Stimulated activated naive CD8-positive, alpha-beta T cell treated with anti-CD3 and anti-CD28 coated beads, Interleukin-15, amount 100 ng/mL, for 72 hours (primary cell): ENCODE measurements at regions not wholly inside any gene's neighbourhood (a gene's known extent, or its start where the extent isn't known, plus 50 kb on each side); places are given as distances from the start of the nearest gene placed in this dataset.

Experiments
- ATAC-seq: fragments of 150-1000 bp; cut with Tn5 transposase; 2 replicates; pipeline ENCODE4 v1.10.0; 2021; ENCODE audit warnings: mild to moderate bottlenecking, moderate library complexity
- DNase-seq, 2 donors: peaks; one replicate each; pipeline ENCODE4 v3.0.0; 2021 to 2022
- H3K27ac Mint-ChIP-seq, 2 donors: one replicate each; pipeline ENCODE4 v1.8.0; 2022; ENCODE audit warnings: mild to moderate bottlenecking in 2 of 2, mixed read lengths in 2 of 2, moderate library complexity in 2 of 2
- H3K27me3 Mint-ChIP-seq: one replicate; pipeline ENCODE4 v1.8.0; 2022; ENCODE audit warnings: mixed read lengths
- H3K4me1 Mint-ChIP-seq: one replicate; pipeline ENCODE4 v1.8.0; 2022; ENCODE audit warnings: mild to moderate bottlenecking, mixed read lengths
- H3K4me3 Mint-ChIP-seq, 2 donors: one replicate each; pipeline ENCODE4 v1.8.0; 2022; ENCODE audit warnings: mild to moderate bottlenecking in 2 of 2, mixed read lengths in 2 of 2, moderate library complexity in 1 of 2
- H3K9me3 Mint-ChIP-seq, 2 donors: one replicate each; pipeline ENCODE4 v1.8.0; 2022; ENCODE audit warnings: mixed read lengths in 2 of 2

DNA sequence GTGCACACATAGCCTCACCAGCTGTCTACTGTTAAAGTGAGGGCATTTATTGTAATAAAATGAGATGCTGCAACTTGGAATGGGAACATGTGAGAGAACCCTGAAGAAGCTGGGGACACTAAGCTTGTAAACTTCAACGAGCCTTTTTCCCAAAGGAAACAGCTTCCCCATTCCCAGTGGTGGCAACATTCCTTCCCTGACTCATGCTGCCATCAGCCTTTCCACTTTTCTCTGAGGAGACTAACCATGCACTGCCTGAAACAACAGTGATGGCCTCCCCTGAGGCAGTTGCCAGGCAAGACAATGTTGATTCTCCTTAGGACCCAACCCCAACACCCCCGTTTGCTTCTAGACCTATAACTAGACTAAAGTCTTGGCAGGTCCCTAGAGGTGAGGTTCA, 928.3 kb downstream of the GLUD2 start:
- Mint-ChIP-seq H3K27ac (no peak overlapping the region), H3K4me1 (no peaks in the 10 kb centered on the region), H3K4me3 (no peak overlapping the region), H3K27me3 (no peaks in the 10 kb centered on the region), H3K9me3 (no peaks in the 10 kb centered on the region)
- no peak for DNase-seq
- ATAC-seq: no peak

DNA sequence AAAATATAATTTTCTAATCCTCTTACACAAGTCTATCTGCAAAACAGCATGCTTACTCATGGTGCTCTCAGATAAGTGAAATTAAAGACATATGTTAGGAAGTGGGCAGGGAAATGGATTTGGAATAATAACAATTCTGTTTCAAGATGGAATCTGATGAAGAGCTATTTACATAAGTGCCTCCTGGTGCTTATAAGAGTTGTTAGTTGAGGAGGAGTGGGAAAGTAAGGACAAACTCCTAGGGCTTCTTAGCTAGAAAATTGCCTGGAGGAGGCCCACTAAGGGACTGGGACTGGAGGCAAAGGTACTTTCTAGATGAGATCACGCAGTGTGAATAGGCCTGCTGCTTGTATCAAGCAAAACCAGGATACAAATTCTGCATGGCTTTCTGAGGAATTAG, 939.8 kb downstream of the GLUD2 start:
- Mint-ChIP-seq H3K4me3 (no peak overlapping the region), H3K9me3 (no peaks in the 10 kb centered on the region), H3K27ac (no peak overlapping the region), H3K4me1 (no peaks in the 10 kb centered on the region), H3K27me3 (no peaks in the 10 kb centered on the region)
- DNase-seq: no peak
- ATAC-seq: no peak

DNA sequence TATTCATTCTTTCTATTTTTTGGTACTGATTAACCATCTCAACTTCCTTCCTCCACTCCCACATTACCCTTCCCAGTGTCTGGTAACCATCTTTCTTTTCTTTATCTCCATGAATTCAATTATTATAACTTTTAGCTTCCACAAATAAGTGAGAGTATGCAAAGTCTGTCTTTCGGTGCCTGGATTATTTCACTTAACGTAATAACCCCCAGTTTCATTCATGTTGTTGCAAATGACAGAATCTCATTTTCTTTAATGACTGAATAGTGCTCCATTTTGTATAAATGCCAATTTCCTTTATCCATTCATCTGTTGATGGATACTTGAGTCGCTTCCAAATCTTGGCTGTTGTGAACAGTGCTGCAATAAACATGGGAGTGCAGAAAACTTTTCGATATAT, 940.4 kb downstream of the GLUD2 start:
- no peak overlapping the region for H3K27ac Mint-ChIP-seq
- no peaks in the 10 kb centered on the region for H3K27me3 Mint-ChIP-seq
- no peak for ATAC-seq
- no peaks in the 10 kb centered on the region for H3K9me3 Mint-ChIP-seq
- no peak for DNase-seq
- no peak overlapping the region for H3K4me3 Mint-ChIP-seq
- no peaks in the 10 kb centered on the region for H3K4me1 Mint-ChIP-seq

GRCh38 chrX:122004127-122004526, 956.7 kb downstream of the GLUD2 start:
- Mint-ChIP-seq H3K4me1 (no peaks in the 10 kb centered on the region), H3K27ac (no peak overlapping the region), H3K4me3 (no peak overlapping the region), H3K9me3 (peaks cover 0 to 6% of the 10 kb centered on the region in 2 donors), H3K27me3 (no peaks in the 10 kb centered on the region)
- no peak for ATAC-seq
- no peak for DNase-seq

- no peak overlapping the region for H3K4me3 Mint-ChIP-seq
- no peaks in the 10 kb centered on the region for H3K4me1 Mint-ChIP-seq
- H3K9me3 Mint-ChIP-seq: no peaks in the 10 kb centered on the region
- no peak overlapping the region for H3K27ac Mint-ChIP-seq
- DNase-seq: no peak
- H3K27me3 Mint-ChIP-seq: no peaks in the 10 kb centered on the region
- no peak for ATAC-seq
Measured at GRCh38 chrX:122026665-122027064, 979.3 kb downstream of the GLUD2 start.

DNA sequence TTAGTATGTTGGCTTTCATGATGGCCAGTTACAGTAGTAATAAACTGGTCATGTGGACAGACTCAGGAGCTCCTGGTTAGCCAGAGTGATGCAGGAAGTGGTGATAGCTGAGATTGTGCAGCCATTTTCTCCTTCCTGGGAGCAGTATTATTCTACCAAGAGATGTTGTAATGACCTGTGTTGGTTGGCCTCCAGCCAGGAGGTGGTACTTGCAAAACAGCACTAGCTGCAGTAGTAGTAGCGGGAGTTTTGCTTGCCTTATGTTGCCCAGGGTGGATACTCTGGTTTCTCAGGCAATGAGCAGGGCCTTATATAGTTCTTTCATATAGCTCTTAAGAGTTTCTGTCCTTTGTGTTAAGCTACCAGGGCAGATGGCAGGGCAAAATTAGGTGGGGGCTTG, 998.8 kb downstream of the GLUD2 start:
- ATAC-seq (no peak), DNase-seq (no peak)
- Mint-ChIP-seq H3K4me1 (no peaks in the 10 kb centered on the region), H3K9me3 (no peaks in the 10 kb centered on the region), H3K27me3 (no peaks in the 10 kb centered on the region), H3K4me3 (no peak overlapping the region), H3K27ac (no peak overlapping the region)

- Mint-ChIP-seq H3K9me3 (no peaks in the 10 kb centered on the region), H3K4me3 (no peak overlapping the region), H3K27ac (no peak overlapping the region), H3K4me1 (no peaks in the 10 kb centered on the region), H3K27me3 (no peaks in the 10 kb centered on the region)
- ATAC-seq (no peak), DNase-seq (no peak)
Measured at GRCh38 chrX:122046815-122047214, 999.4 kb downstream of the GLUD2 start.

- Mint-ChIP-seq H3K9me3 (no peaks in the 10 kb centered on the region), H3K27me3 (no peaks in the 10 kb centered on the region), H3K4me3 (no peak overlapping the region), H3K4me1 (no peaks in the 10 kb centered on the region), H3K27ac (no peak overlapping the region)
- ATAC-seq (no peak), DNase-seq (no peak)
Measured at GRCh38 chrX:122047261-122047660, 999.9 kb downstream of the GLUD2 start.

DNA sequence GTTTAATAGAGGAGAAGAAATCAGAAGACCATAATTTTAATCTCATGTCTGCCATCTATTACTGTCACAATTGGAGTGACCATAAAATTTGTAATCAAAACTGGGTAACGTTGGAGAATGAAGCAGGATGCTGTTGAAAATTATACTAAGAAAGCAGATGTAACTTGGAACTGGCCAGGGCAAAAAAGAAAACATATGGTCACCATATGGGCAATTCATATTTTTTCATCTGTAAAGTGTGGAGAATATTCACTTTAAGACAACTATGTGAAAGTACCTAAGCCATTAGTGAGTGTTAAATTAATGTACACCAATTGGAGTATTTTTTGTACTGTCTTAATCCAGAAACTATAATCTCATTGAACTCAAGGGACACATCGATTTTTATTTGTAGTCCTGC, 1008.0 kb downstream of the GLUD2 start:
- ATAC-seq (no peak), DNase-seq (no peak)
- Mint-ChIP-seq H3K27me3 (no peaks in the 10 kb centered on the region), H3K4me1 (no peaks in the 10 kb centered on the region), H3K4me3 (no peak overlapping the region), H3K9me3 (no peaks in the 10 kb centered on the region), H3K27ac (no peak overlapping the region)

- no peaks in the 10 kb centered on the region for H3K27me3 Mint-ChIP-seq
- no peak for ATAC-seq
- H3K27ac Mint-ChIP-seq: no peak overlapping the region
Measured at GRCh38 chrX:122055979-122056715, 1008.7 kb downstream of the GLUD2 start.

GRCh38 chrX:122076241-122076640, 1028.8 kb downstream of the GLUD2 start:
- H3K27ac Mint-ChIP-seq: no peak overlapping the region
- peaks cover 0 to 16% of the 10 kb centered on the region in 2 donors for H3K9me3 Mint-ChIP-seq
- no peaks in the 10 kb centered on the region for H3K27me3 Mint-ChIP-seq
- no peak overlapping the region for H3K4me3 Mint-ChIP-seq
- H3K4me1 Mint-ChIP-seq: no peaks in the 10 kb centered on the region
- DNase-seq (no peak), ATAC-seq (no peak)

More at GRCh38 chrX:122055979-122056715, 1008.7 kb downstream of the GLUD2 start:
- no peak overlapping the region for H3K4me3 Mint-ChIP-seq
- DNase-seq: no peak
- H3K4me1 Mint-ChIP-seq: no peaks in the 10 kb centered on the region
- no peaks in the 10 kb centered on the region for H3K9me3 Mint-ChIP-seq

GRCh38 chrX:122078079-122078478, 1030.7 kb downstream of the GLUD2 start:
- no peaks in the 10 kb centered on the region for H3K27me3 Mint-ChIP-seq
- no peak overlapping the region for H3K4me3 Mint-ChIP-seq
- H3K4me1 Mint-ChIP-seq: no peaks in the 10 kb centered on the region
- no peak for DNase-seq
- no peak overlapping the region for H3K27ac Mint-ChIP-seq
- peaks cover 0 to 16% of the 10 kb centered on the region in 2 donors for H3K9me3 Mint-ChIP-seq
- no peak for ATAC-seq

DNA sequence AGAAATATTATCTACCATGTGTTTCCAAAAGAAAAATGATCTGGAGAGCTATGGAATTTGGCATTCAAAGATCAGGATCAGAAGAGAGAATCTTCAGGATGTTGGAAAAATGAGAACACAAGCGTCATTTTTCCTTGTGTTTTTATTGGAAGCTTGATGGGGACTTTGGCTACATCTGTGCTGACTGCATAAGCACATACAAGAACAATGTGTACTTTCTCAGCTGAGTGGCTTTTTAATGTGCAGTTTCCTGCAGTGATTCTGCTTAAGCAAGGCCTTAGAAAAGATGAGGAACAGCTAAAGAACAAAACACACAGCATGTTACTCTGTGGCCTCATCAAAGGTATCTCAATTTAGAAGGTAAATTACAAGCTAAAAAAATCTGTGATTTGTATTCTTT, 1039.9 kb downstream of the GLUD2 start:
- Mint-ChIP-seq H3K27ac (no peak overlapping the region), H3K4me1 (no peaks in the 10 kb centered on the region), H3K27me3 (no peaks in the 10 kb centered on the region), H3K4me3 (no peak overlapping the region), H3K9me3 (no peaks in the 10 kb centered on the region)
- ATAC-seq (no peak), DNase-seq (no peak)

DNA sequence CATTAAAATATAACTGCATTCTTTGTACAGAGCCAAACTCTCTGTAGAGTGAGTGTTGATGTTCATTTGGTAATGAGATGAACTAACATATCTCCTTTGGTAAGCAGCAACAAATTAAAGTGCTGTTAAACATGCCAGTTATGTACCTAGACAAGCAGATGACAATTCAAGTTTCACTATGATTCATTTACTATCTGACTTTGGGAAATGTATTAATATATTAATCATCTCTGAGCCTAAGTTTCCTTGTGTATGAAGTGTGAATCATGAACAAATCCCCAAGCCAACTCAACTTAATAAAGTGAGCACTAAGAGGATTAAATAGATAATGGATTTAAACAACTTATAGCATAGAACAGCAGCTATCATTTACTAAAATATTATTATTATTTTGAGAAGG, 1044.2 kb downstream of the GLUD2 start:
- H3K27ac Mint-ChIP-seq: no peak overlapping the region
- H3K9me3 Mint-ChIP-seq: peaks cover 0 to 8% of the 10 kb centered on the region in 2 donors
- H3K4me3 Mint-ChIP-seq: no peak overlapping the region
- no peaks in the 10 kb centered on the region for H3K27me3 Mint-ChIP-seq
- DNase-seq: no peak
- no peaks in the 10 kb centered on the region for H3K4me1 Mint-ChIP-seq
- no peak for ATAC-seq

- no peak for ATAC-seq
- Mint-ChIP-seq H3K27me3 (no peaks in the 10 kb centered on the region), H3K9me3 (peaks cover 0 to 8% of the 10 kb centered on the region in 2 donors)
Measured at GRCh38 chrX:122092360-122092759, 1045.0 kb downstream of the GLUD2 start.

DNA sequence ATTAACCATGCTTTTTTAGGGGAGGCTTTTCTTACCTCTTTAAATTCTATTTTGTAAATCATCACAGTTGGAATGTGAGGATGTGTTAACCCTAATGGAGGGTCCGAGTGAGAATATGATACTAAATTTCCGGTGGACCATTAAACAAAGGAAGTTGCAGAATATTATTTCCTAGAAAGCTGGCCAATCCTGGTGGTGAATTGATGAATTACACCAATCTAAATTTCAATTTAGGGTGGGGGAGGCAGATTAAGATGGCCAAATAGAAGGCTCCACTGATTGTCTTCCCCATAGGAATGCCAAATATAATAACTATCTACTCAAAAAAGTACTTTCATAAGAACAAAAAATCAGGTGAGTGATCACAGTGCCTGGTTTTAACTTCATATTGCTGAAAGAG, 1045.6 kb downstream of the GLUD2 start:
- H3K27me3 Mint-ChIP-seq: no peaks in the 10 kb centered on the region
- DNase-seq (no peak), ATAC-seq (no peak)
- H3K4me3 Mint-ChIP-seq: no peak overlapping the region
- no peaks in the 10 kb centered on the region for H3K4me1 Mint-ChIP-seq
- peaks cover 0 to 8% of the 10 kb centered on the region in 2 donors for H3K9me3 Mint-ChIP-seq
- H3K27ac Mint-ChIP-seq: no peak overlapping the region

More at GRCh38 chrX:122092360-122092759, 1045.0 kb downstream of the GLUD2 start:
- Mint-ChIP-seq H3K4me3 (no peak overlapping the region), H3K4me1 (no peaks in the 10 kb centered on the region), H3K27ac (no peak overlapping the region)
- DNase-seq: no peak

- Mint-ChIP-seq H3K27me3 (no peaks in the 10 kb centered on the region), H3K27ac (no peak overlapping the region), H3K4me1 (no peaks in the 10 kb centered on the region), H3K4me3 (no peak overlapping the region), H3K9me3 (peaks cover 0 to 8% of the 10 kb centered on the region in 2 donors)
- no peak for ATAC-seq
- DNase-seq: no peak
Measured at GRCh38 chrX:122094611-122095010, 1047.2 kb downstream of the GLUD2 start.
